NCI-H82 (cell line): ENCODE measurements at regions not wholly inside any gene's neighbourhood (a gene's known extent, or its start where the extent isn't known, plus 50 kb on each side); places are given as distances from the start of the nearest gene placed in this dataset.

Experiments
- DNase-seq: peaks from one replicate; lab custom pipeline; 2025; lab: John Stamatoyannopoulos, UW

GRCh38 chr1:29444081-29444715 lies 207.9 kb downstream of the PTPRU start:
- DNase-seq = no peak

DNA sequence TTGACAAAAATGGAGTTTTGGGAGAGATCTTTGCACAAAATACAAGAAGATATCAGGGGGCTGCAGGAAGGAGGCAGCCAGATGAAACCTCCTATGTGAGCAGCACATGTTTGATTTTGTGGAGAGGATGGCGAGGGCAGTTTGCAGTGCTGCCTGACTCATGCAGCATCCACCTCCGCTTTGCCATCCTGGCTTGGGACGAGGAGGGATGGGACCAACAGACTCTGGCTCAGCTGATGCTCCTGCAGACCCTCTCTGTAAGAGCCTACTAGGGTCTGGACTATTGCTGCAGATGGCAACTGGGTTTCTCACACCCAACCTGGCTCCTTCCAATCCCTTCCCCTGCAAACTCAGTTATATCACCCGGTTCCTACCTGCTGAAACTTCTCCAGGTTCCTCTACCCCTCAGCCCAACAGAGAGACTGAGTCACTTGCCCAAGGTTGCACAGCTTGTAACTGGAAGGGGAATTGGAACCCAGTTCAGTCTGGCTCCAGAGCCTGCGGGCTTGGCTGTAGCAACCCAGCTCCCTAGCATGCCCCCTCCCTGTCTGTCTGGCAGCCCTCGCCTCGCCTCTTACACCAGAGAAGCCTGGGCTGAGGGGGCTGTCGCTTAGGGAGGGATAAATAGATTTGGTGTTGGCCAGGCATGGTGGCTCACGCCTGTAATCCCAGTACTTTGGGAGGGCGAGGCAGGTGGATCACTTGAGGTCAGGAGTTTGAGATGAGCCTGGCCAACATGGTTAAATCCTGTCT lies 205.8 kb downstream of the PTPRU start:
- DNase-seq = peak; percentile 63

- no peak for DNase-seq
Measured at GRCh38 chr1:29439615-29440014, 203.3 kb downstream of the PTPRU start.

GRCh38 chr1:29438991-29439390 lies 202.7 kb downstream of the PTPRU start:
- no peak for DNase-seq

- no peak for DNase-seq
Measured at GRCh38 chr1:29437946-29438345, 201.6 kb downstream of the PTPRU start.

- DNase-seq = no peak
Measured at GRCh38 chr1:29436181-29436785, 200.0 kb downstream of the PTPRU start.

- DNase-seq = no peak
Measured at GRCh38 chr1:29433830-29434229, 197.5 kb downstream of the PTPRU start.

DNA sequence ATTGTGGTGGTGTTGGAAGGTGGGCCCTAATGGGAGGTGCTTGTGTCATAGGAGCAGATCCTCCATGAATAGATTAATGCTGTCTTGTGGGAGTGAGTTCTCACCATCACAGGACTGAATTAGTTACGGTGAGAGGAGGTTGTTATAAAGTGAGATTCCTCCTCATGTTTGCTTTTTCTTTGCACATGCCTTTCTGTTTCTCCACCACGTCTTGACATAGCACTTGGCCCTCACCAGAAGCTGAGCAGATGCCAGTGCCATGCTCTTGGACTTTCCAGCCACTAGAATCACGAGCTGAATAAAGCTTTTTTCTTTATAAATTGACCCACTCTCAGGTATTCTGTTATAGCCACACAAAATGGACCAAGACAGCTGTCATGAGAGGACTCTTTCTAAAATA lies 194.8 kb downstream of the PTPRU start:
- DNase-seq = no peak

DNA sequence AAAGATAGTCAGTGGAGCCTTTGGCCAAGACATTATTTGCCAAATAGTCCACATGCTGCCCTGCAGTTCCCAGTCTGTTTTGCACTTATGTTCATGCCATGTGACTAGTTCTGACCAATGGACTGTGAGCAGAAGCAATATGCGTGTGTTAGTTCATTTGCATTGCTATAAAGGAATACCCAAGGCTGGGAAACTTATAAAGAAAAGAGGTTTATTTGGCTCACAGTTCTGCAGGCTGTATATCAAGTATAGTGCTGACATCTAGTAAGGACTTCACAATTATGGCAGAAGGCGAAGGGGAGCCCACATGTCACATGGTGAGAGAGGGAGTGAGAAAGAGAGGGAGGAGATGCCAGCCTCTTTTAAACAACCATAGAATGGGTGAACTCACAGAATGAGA lies 193.3 kb downstream of the PTPRU start:
- no peak for DNase-seq

GRCh38 chr1:29428997-29429396 lies 192.7 kb downstream of the PTPRU start:
- DNase-seq = no peak

DNA sequence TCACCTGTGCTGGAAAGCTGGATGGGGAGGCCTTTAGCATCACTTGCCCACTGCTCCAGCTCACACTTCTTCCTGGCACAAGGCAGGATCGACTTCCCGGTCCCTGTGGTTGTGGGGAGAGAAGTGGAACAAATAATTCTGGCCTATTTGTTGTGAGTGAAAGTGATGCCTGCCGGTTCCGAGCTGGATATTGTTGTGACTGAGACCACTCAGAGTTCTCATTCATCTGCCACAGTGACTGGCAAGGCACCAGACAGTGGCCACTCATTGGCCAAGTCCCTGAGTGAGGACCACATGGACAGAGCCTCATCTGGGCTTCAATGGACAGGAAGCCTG lies 191.9 kb downstream of the PTPRU start:
- DNase-seq = no peak

DNA sequence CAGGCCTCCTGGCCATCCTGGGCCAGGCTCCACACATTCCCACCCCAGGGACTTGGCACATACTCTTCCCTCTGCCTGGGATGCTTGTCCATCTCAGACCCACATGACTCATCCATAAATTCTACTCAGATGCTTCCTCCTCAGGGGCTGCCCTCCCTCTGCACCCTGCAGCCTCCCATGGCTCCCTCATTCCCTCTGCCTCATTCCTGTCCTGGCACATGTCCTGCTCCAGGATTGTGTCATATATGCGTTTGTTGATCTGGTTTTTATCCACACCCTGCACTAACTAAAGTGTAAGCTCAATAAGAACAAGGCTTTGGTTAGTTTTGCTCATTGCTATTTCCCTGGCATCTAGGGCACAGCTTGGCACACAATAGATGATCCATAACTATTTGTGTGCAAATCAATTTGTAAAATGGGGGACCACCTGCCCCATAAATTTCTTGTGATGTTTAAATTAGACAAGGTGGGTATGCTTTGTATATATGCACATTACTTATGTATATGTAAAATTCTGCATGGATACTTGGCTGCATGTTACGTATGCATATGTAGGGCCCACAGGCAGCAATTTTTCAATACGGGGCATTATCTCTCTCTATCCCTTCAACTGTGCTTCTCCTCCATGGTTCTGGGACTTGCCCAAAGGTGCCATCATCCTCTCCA lies 191.4 kb downstream of the PTPRU start:
- DNase-seq = no peak

DNA sequence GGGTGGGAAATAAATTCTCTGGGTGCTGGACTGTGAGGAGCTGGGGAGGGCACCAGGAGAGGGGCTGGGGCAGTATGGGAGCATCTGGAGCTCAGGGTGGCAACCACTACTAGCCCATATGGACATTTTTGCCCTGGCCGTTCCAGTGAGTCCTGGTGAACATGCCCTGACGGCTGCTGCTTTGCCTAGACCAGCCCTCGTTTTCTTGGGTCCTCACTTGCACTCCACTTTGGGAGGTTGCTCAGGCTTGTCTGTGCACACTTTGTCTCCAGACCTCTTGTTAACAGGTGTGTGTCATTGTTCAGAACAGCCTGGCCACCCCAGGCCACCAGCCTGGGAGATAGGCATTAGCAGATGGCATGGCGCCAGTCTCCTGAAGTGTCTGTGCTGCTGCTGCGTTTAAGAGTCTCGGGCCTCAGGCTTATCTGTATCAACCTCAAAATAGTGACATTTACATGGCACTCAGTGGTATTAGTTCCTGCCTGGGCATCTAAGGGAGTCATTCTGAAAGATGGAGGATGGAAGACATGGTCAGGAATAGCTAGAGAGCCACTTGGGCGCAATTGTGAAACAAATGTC lies 190.5 kb downstream of the PTPRU start:
- DNase-seq = peak; percentile 23

- peak; percentile 12 for DNase-seq
Measured at GRCh38 chr1:29425631-29426030, 189.3 kb downstream of the PTPRU start.

DNA sequence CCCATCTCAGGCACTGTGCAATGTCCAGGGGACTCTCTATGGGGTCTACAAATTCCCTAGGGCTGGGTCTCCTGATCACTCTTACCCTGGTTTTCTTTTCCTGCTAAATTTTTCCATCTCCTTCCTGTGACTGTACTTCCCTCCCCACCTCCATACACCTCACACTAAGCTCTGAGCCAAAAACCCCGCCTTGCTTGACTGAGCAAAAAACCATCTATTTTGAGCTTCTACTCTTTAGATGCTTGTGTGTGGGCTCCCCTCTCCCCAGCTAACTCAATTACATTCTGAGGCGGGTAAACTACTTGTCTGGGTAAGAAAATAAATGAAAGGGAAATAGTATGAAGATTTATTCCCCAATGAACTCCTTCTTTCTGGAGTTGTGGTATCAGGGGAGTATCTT lies 187.9 kb downstream of the PTPRU start:
- no peak for DNase-seq

- DNase-seq = no peak
Measured at GRCh38 chr1:29420202-29420601, 183.9 kb downstream of the PTPRU start.

DNA sequence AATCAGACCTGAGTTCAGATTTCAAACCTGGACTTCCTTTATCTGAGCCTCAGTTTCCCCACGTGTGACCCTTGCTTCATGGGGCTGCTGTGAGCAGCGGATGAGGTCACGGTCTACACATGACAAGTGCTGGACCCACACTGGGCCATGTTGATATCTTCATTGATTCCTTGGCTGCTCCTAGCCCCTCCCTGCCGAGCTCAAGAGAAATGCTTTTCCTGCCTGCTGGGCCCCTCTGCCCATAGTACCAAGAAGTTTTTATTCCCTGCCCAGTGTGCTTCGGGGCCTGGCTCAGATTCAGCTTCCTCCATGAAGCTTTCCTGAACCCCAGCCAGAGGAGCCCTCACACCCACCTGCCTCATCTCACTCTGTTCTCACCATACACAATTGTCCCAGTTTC lies 181.6 kb downstream of the PTPRU start:
- no peak for DNase-seq

DNA sequence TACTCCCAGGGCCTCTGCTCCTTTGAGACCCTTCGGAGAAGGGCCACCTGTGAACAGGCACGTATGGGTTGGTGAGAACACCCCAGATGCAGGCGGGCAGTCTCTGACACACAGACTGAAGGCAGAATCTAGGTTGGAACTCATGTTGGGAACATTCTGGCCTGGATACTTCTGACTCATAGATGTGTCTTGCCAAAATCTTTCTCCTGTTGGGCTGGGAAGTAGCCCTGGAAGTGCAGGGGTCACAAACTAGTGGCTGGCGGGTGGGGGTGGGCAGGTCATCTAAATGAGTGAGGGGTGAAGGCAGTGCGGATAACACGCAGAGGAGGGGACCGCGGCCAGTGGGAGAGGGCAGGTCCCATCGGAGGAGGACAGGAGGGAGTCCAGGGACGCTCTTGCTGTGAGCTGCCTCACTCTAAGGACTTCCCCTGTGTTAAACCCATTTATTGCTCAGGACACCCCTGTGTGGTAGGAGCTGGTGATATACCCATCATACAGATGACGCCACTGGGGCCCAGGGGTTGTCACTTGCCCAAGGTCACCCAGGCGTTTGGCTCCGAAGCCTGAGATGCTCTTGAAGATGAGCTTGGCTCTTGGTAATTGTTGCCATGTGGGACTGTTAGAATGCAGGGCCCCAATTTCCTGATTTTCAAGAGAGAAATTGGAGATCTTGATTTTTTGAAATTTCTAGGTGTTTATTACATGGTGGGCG lies 181.0 kb downstream of the PTPRU start:
- DNase-seq = no peak

GRCh38 chr1:29416267-29417146 lies 180.2 kb downstream of the PTPRU start:
- DNase-seq = peak; percentile 13

DNA sequence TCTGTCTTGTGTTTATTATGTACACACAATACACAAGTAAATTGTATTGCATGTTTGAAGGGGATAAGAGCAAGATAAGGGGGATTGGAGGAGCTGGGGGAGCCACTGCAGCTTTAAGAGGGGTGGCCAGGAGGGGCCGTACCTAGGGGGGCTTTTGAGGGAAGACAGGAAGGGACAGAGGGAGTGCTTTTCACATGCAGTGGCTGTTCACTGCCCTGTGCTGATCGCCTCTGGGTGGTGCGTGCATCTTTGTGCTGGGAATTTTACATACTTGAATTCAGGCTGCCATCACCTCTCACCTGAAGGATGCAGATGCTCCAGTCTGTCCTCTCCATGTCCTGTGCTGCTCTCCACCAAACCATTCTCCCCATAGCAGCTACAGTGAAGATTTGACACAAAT lies 179.5 kb downstream of the PTPRU start:
- no peak for DNase-seq
